Left colon (tissue), 2 donors: ENCODE measurements at regions not wholly inside any gene's neighbourhood (a gene's known extent, or its start where the extent isn't known, plus 50 kb on each side); places are given as distances from the start of the nearest gene placed in this dataset.

Experiments
- ATAC-seq: fragments of 200-7000 bp; cut with Tn5 transposase; one replicate; pipeline ENCODE4 v1.9.1; 2020; ENCODE audit warnings: mild to moderate bottlenecking, moderate library complexity
- DNase-seq, 2 donors: peaks; one replicate each; pipeline ENCODE4 v3.0.0-alpha.2; 2020
- intact Hi-C, 2 donors: fragments of 100-400 bp; cut with DNase I in 1 of 2; cut with micrococcal nuclease in 1 of 2; formaldehyde crosslinking; loops; one replicate each; pipeline versions ENCODE4 v1.11.2 to v1.14.0; 2022; cut with DNase I, micrococcal nuclease
- microRNA-seq, 2 donors: library from miRNA; unstranded; fragments of <30 nt; microRNA quantifications; one replicate each; pipeline versions ENCODE4 v1.1.0 to v1.2.0, GENCODE V29; 2020
- donor health status: DM: no; HTN: no; CAD: no.
- donor health status: DM: yes; HTN: yes; CAD: no.

DNA sequence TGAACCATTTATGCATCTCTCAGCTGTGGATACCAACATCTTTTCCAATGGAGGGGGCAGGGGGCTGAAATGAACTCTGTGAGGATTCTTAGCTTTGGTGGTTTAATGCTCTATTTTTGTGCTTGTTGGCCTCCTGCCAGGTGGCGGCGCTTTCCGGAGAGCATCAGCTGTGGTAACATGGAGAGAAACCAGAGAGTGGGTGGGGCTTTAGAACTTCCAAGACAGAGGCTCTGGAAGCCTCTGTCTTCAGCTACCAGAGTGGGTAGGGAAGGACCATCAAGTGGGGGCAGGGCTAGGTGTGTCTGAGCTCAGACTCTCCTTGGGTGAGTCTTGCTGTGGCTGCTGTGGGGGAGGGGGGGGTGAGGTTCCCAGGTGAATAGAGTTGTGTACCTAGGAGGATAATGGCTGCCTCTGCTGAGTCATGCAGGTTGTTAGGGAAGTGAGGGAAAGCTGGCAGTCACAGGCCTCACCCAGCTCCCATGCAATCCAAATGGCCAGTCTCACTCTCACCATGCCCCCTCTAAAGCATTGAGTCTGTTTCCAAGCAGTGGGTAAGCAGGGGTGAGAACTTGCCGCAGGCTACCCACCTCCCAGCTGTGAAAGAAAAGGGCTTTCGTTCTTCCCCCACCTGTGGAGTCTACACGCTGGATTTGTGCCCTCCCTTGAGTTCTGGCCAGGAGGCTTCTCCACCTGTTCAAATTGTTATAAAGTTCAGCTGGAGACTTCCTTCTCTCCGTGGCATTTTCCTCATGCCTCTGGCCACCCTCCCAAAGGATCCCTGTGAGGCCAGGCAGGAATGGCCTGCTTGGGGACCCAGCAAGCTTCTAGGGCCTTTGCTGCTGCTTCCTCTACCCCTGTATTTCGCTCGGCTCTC, 527.0 kb downstream of the NEBL start:
- intact Hi-C loops = no loop called here
- peak; percentile 81 for ATAC-seq
- peak; percentile 17 to 46 for DNase-seq

DNA sequence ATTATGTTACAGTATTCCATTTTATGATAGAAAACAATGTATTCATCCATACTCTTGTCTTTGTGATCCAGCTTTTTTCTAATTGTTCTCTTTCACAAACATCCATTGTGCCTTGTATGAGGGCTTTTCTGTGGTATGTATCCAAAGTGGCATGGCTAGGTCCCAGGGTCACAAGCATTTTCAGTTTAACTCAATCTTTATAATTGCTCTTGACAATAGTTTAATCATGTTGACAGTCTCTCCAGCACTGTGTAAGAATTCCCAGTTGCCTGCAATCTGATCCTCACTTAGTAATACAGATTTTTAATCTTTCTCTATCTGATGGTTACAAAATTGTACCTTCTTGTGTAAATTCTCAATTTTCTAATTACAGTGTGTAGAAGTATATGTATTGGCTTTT, 533.4 kb downstream of the NEBL start:
- intact Hi-C loops = no loop called here
- ATAC-seq (no peak), DNase-seq (no peak)

DNA sequence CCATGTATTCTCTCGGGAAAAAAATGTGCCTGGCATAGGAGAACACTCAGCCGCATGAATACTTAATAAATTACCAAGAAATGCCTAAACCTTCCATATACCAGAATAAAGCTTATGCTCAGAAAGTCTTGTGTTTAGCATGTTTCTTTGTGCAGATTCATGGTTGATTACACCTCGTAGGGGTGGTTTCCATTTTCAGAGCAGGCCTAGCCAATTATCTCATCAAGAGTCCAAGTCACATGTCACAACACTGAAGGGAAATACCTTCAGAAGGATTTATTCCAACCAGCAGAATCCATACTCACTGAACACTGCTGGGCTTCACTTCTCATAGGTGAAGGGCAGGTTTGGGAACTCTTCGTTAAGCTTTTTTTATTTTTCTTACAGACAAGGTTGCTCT, 539.7 kb downstream of the PLXDC2 start:
- DNase-seq (no peak), ATAC-seq (no peak)
- intact Hi-C loops = no loop called here

- no peak for ATAC-seq
- DNase-seq = no peak
- intact Hi-C loops = no loop called here
Observed at GRCh38 chr10:20355011-20355410, 538.8 kb downstream of the PLXDC2 start.

DNA sequence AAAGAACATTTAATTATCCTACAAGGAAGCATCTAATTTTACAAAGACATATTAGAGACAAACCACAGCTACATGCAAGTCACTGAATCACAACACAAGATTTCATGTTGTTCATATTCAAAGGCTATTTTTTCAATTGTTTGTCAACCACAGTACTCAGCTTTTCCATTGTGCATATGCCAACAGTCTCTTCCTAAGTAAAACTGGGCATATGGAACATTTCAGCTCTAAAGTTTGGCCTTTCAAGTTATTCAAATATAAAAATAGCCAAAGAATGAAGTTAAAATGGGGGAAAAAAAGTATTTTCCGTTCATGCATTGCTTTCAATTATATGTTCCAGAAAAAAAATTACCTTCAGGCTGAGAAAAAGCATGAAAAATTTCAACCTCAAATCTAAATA, 537.9 kb downstream of the PLXDC2 start:
- intact Hi-C loops = no loop called here
- DNase-seq = no peak
- ATAC-seq = no peak

DNA sequence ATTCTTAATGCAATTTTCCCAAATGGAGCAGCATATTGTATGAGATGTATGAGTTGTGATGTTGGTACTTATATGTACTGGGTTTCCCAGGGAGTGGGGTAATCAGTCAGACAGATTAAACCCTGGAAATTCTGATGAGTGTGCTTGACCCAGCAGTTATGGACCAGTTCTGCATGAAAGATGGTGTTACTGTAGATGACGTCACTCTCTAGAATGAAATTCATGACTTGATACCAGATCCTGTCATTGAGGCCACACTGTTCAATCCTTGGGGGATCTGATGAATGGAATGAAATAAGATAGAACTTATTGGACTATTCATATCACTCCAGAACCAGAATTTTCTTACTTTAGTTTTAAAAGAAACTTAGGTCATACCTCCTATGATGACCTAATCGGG, 534.3 kb downstream of the PLXDC2 start:
- DNase-seq = no peak
- ATAC-seq = no peak
- intact Hi-C loops = no loop called here

GRCh38 chr10:20343036-20343435, 526.8 kb downstream of the PLXDC2 start:
- DNase-seq = no peak
- intact Hi-C loops = no loop called here
- no peak for ATAC-seq

Small RNAs in the stretch of these regions (microRNA-seq; reads per million reads assigned to microRNA genes)
- gene MIR4675 = 0 reads per million in 2 donors
